Mononuclear cell (primary cell): ENCODE measurements at regions not wholly inside any gene's neighbourhood (a gene's known extent, or its start where the extent isn't known, plus 50 kb on each side); places are given as distances from the start of the nearest gene placed in this dataset.

ENCODE experiments used
- H3K27me3 ChIP-seq: 2 replicates; pipeline ENCODE4 v1.6.0; 2011; ENCODE audit warnings: low read length, control low read depth; ENCODE audit not compliant: insufficient read depth
- H3K4me1 ChIP-seq: 2 replicates; pipeline ENCODE4 v1.5.1; 2011; ENCODE audit warnings: mild to moderate bottlenecking, low read length, control low read depth; ENCODE audit not compliant: insufficient read depth
- H3K4me3 ChIP-seq: 2 replicates; pipeline ENCODE4 v1.5.1; 2011; ENCODE audit warnings: mild to moderate bottlenecking, low read length, moderate library complexity
- H3K9me3 ChIP-seq: 2 replicates; pipeline ENCODE4 v1.5.1; 2011; ENCODE audit warnings: low read depth, mild to moderate bottlenecking, control low read depth, low read length

DNA sequence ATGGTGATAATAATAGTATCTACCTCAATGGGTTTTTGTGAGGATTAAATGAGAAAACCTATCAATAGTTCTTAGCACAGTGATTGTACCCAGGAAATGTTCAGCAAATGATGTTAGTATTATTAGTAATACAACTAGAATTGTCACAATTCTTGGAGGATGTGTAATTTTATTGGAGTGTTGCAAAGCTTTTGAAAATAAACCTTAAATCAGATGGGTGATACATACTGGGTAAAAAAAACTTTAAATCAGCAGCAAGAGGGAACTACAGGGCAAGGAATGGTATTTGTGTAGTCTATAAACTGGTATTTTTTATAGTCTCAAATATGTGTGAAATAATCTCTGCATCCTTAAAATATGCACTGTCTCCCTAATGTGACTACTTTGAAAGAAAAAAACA, 371.6 kb downstream of the PIK3R1 start:
- H3K4me1 ChIP-seq: no peaks in the 10 kb centered on the region

DNA sequence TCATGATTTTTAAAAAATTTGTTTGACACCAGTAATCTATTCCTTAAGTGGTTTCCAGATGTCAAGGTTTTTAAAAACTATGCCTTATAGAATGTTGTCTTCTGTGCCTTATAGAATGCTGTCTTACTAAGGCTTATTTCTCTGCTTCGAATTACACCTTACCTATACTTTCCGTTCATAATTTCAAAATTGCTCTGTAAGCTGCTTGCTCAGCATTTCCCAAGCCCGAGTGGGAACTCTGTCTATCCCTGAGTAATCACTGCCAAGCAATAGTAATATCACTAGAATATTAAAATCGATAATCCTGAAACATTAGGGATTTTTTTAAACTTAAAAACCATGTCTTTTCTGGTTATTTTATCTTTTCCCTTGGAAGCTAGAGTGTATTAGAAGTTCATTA, 376.3 kb downstream of the PIK3R1 start:
- Histone ChIP-seq H3K9me3 (no peaks in the 10 kb centered on the region), H3K4me3 (no peak overlapping the region), H3K27me3 (no peaks in the 10 kb centered on the region), H3K4me1 (no peaks in the 10 kb centered on the region)

More for the DNA sequence above, 371.6 kb downstream of the PIK3R1 start:
- no peak overlapping the region for H3K4me3 ChIP-seq
- no peaks in the 10 kb centered on the region for H3K27me3 ChIP-seq
- H3K9me3 ChIP-seq: no peaks in the 10 kb centered on the region

DNA sequence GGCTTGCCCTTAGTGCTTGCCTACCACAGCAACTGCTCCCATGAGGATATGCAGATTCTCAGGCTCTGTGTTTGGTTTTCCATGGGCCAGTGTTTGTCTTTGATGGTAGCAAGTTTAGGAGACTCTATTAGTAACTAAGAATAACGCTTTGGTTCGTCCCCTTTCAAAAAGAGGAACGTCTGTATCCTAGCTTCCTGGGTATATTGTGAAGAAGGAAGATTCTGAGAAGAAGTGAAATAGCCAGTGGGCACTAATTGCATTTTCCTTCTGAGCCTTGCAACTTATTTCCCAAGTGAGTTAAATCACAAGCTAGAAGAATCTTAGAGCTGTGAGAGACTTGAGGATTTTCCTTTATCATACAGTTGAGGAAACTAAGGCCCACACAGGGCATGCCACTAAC, 376.8 kb downstream of the PIK3R1 start:
- Histone ChIP-seq H3K9me3 (no peaks in the 10 kb centered on the region), H3K27me3 (no peaks in the 10 kb centered on the region), H3K4me3 (no peak overlapping the region), H3K4me1 (no peaks in the 10 kb centered on the region)

DNA sequence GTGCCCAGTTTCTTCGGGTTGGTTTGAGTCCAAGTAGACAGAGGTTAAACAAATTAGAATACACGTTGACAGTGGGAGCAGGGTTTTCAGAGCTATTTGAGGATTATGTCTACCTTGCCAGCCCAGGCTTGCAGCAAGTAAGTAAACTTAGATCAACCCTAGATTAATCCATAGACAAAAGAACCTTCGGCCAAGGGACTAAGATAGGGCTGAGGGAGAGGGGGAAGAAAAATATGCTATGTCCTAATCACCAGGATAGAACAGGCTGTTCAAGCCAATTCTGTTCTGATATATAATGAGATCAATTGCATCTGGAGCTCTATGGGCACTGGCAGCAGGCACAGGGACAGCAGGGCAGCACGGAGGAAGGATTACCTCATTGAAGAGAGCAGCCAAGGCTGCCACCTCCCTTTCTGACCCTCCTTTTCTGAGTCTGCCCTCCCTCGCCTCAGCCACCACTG, 377.7 kb downstream of the PIK3R1 start:
- H3K9me3 ChIP-seq: no peaks in the 10 kb centered on the region
- H3K27me3 ChIP-seq: no peaks in the 10 kb centered on the region
- H3K4me1 ChIP-seq: no peaks in the 10 kb centered on the region
- H3K4me3 ChIP-seq: no peak overlapping the region

DNA sequence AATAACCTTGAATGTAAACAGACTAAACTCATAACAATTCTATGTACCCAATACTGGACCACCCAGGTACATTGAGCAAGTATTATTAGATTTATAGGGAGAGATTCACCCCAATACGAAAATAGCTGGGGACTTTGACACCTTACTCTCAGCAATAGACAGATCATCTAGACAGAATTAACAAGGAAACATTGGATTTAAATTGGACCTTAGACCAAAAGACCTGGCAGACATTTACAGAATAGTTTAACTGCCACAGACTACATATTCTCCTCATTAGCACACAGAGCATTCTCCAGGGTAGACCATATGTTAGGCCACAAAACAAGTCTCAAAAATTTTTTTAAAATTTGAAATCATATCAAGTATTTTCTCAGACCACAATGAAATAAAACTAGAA, 397.4 kb downstream of the PIK3R1 start:
- Histone ChIP-seq H3K27me3 (peaks cover 3% of the 10 kb centered on the region), H3K4me1 (no peaks in the 10 kb centered on the region), H3K4me3 (no peak overlapping the region), H3K9me3 (peaks cover 18% of the 10 kb centered on the region)

DNA sequence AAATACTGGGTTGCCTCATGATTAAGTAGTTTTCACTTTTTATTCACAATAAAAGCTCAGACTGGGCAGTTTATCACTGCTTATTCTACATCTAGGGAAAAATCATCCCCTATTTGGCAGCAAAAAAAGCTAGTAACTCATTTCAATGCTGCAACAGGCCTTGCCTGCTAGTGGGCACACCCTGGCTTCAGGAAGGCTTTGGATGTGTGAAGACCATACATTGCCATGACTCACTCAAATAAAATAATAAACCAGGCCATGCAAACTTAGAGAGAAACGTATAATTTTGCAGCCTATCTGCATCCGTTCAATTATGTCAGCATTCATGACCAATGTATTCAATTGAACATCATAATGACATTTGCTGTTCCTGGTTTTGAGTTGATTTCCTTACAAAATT, 402.9 kb downstream of the PIK3R1 start:
- no peaks in the 10 kb centered on the region for H3K4me1 ChIP-seq
- H3K9me3 ChIP-seq: no peaks in the 10 kb centered on the region
- H3K27me3 ChIP-seq: no peaks in the 10 kb centered on the region
- H3K4me3 ChIP-seq: no peak overlapping the region

DNA sequence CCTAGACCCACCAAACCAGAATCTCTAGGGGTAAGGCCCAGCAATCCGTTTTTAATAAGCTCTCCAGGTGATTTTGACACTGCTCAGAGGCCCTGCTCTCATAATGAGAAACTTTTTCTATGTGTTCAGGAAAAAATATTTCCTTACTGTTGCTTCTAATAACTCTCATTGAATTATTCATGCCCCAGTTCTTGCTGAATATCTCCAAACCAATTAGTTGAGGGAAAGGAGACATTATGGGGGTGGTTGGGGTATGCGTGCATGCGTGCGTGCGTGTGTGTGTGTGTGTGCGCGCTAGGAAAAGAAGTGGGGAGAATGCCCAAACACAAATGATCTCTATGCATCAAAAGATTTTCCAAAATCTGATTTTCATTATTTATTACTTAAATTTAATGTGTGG, 411.4 kb downstream of the PIK3R1 start:
- no peak overlapping the region for H3K4me3 ChIP-seq
- no peaks in the 10 kb centered on the region for H3K9me3 ChIP-seq
- no peaks in the 10 kb centered on the region for H3K4me1 ChIP-seq
- no peaks in the 10 kb centered on the region for H3K27me3 ChIP-seq

DNA sequence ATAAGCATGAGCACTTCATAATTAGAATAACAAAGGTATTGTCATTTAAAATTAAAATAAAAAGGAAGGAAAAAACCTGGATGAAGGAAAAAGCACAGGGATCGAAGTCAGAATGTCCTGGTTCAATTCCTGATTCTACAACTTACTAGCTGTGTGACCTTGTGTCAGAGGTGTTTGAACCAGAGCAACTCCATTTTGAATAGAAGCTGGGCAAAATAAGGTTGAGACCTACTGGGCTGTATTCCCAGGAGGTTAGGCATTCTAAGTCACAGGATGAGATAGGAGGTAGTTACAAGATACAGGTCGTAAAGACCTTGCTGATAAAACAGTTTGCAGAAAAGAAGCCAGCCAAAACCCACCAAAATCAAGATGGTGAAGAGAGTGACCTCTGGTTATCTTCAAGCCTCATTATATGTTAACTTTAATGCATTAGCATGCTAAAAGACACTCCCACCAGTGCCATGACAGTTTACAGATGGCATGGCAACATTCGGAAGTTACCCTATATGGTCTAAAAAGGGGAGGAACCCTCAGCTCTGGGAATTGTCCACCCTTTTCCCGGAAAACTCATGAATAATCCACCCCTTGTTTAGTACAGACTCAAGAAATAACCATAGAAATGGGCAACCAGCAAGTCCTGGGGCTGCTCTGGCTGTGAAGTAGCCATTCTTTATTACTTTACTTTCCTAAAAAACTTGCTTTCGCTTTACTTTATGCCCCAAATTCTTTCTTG, 412.7 kb downstream of the PIK3R1 start:
- Histone ChIP-seq H3K9me3 (no peaks in the 10 kb centered on the region), H3K4me3 (no peak overlapping the region), H3K27me3 (no peaks in the 10 kb centered on the region), H3K4me1 (no peaks in the 10 kb centered on the region)

DNA sequence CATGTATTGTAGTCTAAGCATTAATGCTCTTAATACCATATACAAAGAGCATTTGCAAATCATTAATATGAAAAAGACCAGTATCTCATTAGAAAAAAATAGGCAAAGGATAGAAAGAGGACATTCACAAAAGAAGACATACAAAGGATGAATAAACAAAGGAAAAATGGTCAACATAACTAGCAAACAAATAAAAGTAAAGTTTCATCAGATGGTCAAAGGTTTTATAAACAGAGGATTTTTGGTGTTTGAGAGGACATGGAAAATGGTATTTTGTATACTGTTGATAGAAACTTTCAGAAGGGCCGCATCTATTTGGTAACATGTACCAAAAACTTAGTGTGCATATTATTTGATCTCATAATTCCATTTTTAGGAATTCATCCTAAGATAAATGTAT, 414.8 kb downstream of the PIK3R1 start:
- Histone ChIP-seq H3K4me1 (no peaks in the 10 kb centered on the region), H3K27me3 (no peaks in the 10 kb centered on the region), H3K4me3 (no peak overlapping the region), H3K9me3 (no peaks in the 10 kb centered on the region)

DNA sequence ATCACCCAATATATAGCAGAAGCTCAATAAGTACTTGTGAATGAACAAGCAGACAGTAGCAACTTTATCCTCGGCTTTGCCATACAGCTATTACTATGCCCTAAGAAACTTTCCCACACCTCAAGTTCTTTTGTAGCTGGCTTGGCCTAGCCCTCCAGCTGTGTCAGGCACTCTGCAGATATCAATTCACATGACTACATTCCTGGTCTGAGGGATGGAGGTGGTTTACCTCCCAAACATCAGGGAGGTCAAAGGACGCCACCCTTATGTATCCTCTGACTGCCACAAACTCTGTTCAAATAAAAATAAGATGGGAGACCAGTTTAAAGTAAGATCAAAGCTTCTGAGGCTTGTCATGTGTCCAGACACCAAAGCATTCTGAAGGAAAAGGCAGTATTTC, 416.3 kb downstream of the PIK3R1 start:
- Histone ChIP-seq H3K27me3 (no peaks in the 10 kb centered on the region), H3K4me3 (no peak overlapping the region), H3K9me3 (no peaks in the 10 kb centered on the region), H3K4me1 (no peaks in the 10 kb centered on the region)

DNA sequence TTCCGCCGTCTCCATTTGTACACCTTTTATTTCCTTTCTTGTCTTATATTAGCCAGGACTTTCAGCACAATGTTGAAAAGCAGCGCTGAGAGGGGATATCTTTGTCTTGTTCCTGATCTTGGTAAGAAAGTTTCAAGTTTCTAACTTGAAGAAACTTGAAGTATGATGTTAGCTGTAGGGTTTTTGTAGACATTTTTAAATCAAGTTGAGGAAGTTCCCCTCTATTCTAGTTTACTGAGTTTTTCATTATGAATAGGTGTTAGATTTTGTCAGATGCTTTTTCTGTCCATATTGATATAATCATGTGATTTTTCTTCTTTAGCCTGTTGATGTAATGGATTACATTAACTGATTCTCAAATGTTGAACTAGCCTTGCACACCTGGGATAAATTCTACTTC, 425.7 kb downstream of the PIK3R1 start:
- no peaks in the 10 kb centered on the region for H3K27me3 ChIP-seq
- H3K4me3 ChIP-seq: no peak overlapping the region
- no peaks in the 10 kb centered on the region for H3K9me3 ChIP-seq
- no peaks in the 10 kb centered on the region for H3K4me1 ChIP-seq

DNA sequence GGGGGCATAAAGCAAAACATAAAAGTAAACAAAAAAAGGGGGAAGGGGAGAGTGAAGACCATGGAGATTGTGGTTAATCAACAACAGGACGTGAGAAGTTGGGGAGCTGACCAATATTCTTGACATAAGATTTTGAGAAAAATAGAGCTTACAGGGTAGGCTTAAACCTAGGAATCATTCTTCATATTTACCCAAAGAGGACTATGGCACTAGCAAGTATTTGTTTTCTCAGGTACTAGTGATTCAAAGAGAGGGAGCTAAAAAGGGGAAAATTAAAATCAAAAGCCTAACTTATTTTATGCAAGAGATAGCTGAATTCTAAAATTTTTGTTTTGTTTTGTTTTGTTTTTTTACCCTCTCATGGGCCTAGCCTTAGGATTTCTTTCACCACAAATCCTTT, 427.5 kb downstream of the PIK3R1 start:
- Histone ChIP-seq H3K9me3 (no peaks in the 10 kb centered on the region), H3K27me3 (no peaks in the 10 kb centered on the region), H3K4me1 (no peaks in the 10 kb centered on the region), H3K4me3 (no peak overlapping the region)

DNA sequence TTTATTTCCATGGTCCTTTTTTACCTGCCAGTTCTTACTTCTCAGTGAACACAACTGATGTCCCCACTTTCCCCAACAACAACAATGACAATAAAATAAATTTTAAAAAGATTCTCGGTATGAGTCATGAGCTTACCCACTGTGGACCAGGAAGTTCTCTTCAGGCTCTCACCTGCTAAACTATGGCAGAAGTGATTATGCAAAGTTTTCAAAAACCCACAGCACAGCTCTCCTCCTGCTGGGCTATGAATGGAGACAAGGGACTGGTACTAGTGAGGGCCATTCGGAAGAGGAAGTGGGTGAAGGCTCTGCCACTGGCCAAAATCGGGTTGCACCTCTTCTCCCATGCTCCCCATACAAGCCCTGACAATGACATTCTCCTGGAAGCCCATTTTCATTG, 429.4 kb downstream of the PIK3R1 start:
- Histone ChIP-seq H3K4me3 (no peak overlapping the region), H3K4me1 (no peaks in the 10 kb centered on the region), H3K27me3 (no peaks in the 10 kb centered on the region), H3K9me3 (no peaks in the 10 kb centered on the region)

DNA sequence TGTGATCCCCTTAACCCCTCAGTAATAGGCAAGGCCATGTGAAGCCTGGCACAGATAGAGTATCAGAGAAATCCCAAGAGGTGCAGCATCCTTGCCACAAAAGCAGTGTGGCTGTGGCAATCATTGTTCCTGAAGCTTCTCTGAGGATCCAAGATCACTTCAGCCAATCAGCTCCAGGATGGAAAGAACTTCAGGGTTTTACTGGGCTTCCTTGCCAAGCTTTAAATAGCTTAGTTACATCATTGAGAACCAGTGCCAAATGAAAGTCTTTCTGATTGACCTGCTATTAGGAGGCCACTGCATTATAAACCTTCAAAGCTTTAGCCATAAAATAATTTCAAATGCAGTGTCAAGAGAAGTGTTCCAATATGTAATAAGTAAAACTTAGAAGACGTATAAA, 430.6 kb downstream of the PIK3R1 start:
- H3K4me3 ChIP-seq: no peak overlapping the region
- no peaks in the 10 kb centered on the region for H3K4me1 ChIP-seq
- H3K9me3 ChIP-seq: no peaks in the 10 kb centered on the region
- H3K27me3 ChIP-seq: no peaks in the 10 kb centered on the region

DNA sequence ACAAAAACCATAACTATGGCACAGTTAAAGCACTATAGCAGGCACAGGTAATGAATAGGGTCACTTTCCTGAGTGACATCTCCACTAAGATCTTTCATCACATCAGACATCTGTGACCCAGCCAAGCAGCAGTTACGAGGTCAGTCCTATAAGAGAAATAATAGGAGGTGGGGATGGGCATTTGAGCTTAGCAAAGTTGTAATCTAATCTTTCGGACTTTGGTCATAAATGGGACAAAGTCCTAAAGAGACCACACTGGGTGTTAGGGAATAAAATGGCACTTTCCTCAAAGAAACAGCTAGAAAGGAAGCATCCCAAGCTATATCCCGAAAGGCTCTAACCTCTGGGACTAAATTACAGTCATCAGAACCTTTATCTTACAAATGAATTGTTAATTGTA, 432.2 kb downstream of the PIK3R1 start:
- Histone ChIP-seq H3K4me3 (no peak overlapping the region), H3K27me3 (no peaks in the 10 kb centered on the region), H3K4me1 (no peaks in the 10 kb centered on the region), H3K9me3 (no peaks in the 10 kb centered on the region)
